BLaER1 treated with 17β-estradiol and CSF1 and Interleukin-3, amounts not matched to agents 10 nM and 100 nM (cell line): ENCODE measurements at regions not wholly inside any gene's neighbourhood (a gene's known extent, or its start where the extent isn't known, plus 50 kb on each side); places are given as distances from the start of the nearest gene placed in this dataset.
A peak's percentile ranks its signal among the peaks of the same experiment; 100 is the strongest.

Experiments used
- H3K27ac ChIP-seq, 11 experiments: shearing (Covaris generic); formaldehyde crosslinking; 2 replicates each; pipeline ENCODE4 v1.8.1; 2022
- H3K27me3 ChIP-seq, 11 experiments: shearing (Covaris generic); formaldehyde crosslinking; 2 replicates each; pipeline ENCODE4 v1.8.1; 2022
- H3K36me3 ChIP-seq, 11 experiments: shearing (Covaris generic); formaldehyde crosslinking; 2 replicates each; pipeline ENCODE4 v1.8.1; 2022
- H3K4me1 ChIP-seq, 10 experiments: shearing (Covaris generic); formaldehyde crosslinking; 2 replicates each; pipeline ENCODE4 v1.8.1; 2022
- H3K4me2 ChIP-seq, 11 experiments: shearing (Covaris generic); formaldehyde crosslinking; 2 replicates each; pipeline ENCODE4 v1.8.1; 2022
- H3K4me3 ChIP-seq, 10 experiments: shearing (Covaris generic); formaldehyde crosslinking; 2 replicates each; pipeline ENCODE4 v1.8.1; 2022
- H3K9ac ChIP-seq, 11 experiments: shearing (Covaris generic); formaldehyde crosslinking; 2 replicates each; pipeline ENCODE4 v1.8.1; 2022
- H3K9me3 ChIP-seq, 11 experiments: shearing (Covaris generic); formaldehyde crosslinking; replicated peaks in 1 of 11; 2 replicates each; pipeline ENCODE4 v1.8.1; 2022
- H4K20me1 ChIP-seq, 11 experiments: shearing (Covaris generic); formaldehyde crosslinking; 2 replicates each; pipeline ENCODE4 v1.8.1; 2022
- Cebpa-rat ChIP-seq, 11 experiments: shearing (Covaris generic); IDR thresholded peaks; 2 replicates each; pipeline ENCODE4 v1.8.1; 2022

DNA sequence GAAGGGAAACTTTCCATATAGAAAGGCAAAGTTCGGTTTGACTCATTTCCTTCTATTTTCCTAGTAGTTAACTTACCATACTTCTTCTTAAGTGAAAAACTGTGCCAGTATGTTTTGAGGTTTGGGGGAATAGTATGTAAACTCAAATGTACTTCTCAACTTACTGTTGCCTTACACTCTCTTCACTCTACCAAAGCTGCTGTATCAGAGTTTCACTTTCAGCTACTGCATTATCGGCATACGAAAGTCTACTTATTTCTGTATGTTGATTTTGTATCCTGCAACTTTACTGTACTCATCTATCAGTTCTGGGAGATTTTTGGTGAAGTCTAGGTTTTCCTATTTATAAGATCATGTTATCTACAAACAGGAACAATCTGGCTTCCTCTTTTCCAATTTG lies 932.7 kb downstream of the FAT4 start:
- no peaks in the 10 kb centered on the region for H3K36me3 ChIP-seq
- H3K9me3 ChIP-seq, result peaks cover 0 to 4% (median 0%) of the 10 kb centered on the region in 11 experiments; a peak in 1 of 22 replicates
- TF ChIP-seq Cebpa-rat (IDR thresholded peaks at IDR 0.05), result no peak
- H3K9ac ChIP-seq, result no peak overlapping the region
- no peaks in the 10 kb centered on the region for H4K20me1 ChIP-seq
- no peaks in the 10 kb centered on the region for H3K4me1 ChIP-seq
- no peak overlapping the region for H3K4me3 ChIP-seq
- H3K27ac ChIP-seq, result no peak overlapping the region
- H3K4me2 ChIP-seq, result no peak overlapping the region
- H3K27me3 ChIP-seq, result no peaks in the 10 kb centered on the region

DNA sequence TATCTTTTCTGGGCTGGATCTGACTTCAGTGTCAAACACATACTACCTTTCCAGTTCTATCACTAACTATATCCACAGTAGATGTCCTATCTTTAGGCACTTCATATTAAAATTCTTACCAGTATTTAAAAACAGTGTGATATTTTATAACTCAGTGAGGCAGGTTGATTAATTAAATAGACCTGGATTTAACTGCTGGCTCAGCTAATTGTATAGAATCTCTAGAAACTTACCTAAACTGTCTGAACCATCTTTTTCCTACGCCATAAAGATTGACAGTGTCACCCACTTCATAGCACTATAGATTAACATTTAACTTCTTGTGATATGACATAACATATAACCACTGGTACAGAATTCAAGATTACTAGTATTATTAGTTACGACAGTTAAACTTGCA lies 935.3 kb downstream of the FAT4 start:
- peaks cover 0 to 4% (median 0%) of the 10 kb centered on the region in 11 experiments; a peak in 1 of 22 replicates for H3K9me3 ChIP-seq
- H3K27me3 ChIP-seq, result no peaks in the 10 kb centered on the region
- H3K4me1 ChIP-seq, result no peaks in the 10 kb centered on the region
- TF ChIP-seq Cebpa-rat (IDR thresholded peaks at IDR 0.05), result no peak
- no peak overlapping the region for H3K4me3 ChIP-seq
- no peak overlapping the region for H3K9ac ChIP-seq
- H4K20me1 ChIP-seq, result no peaks in the 10 kb centered on the region
- H3K4me2 ChIP-seq, result no peak overlapping the region
- H3K36me3 ChIP-seq, result no peaks in the 10 kb centered on the region
- H3K27ac ChIP-seq, result no peak overlapping the region

DNA sequence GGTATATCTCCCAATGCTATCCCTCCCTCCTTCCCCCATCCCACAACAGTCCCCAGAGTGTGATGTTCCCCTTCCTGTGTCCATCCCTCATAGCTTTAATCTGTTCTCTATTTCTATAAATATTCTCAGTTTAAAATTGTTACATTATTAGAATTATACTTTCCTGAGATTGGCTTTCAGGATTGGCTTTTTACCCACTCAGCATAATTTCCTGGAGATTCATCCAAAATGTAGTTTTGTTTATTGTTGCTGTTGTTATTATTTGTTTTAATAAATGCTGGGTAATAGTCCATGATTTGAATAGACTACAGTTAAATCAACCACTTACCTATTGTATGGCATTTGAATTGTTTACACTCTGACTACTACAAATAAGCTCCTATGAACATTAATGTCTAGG lies 936.4 kb downstream of the FAT4 start:
- Histone ChIP-seq H3K9me3 (peaks cover 0 to 4% (median 0%) of the 10 kb centered on the region in 11 experiments; a peak in 1 of 22 replicates), H4K20me1 (no peaks in the 10 kb centered on the region), H3K36me3 (no peaks in the 10 kb centered on the region), H3K9ac (no peak overlapping the region), H3K27ac (no peak overlapping the region), H3K27me3 (no peaks in the 10 kb centered on the region), H3K4me1 (no peaks in the 10 kb centered on the region), H3K4me2 (no peak overlapping the region), H3K4me3 (no peak overlapping the region)
- no peak for TF ChIP-seq Cebpa-rat (IDR thresholded peaks at IDR 0.05)

DNA sequence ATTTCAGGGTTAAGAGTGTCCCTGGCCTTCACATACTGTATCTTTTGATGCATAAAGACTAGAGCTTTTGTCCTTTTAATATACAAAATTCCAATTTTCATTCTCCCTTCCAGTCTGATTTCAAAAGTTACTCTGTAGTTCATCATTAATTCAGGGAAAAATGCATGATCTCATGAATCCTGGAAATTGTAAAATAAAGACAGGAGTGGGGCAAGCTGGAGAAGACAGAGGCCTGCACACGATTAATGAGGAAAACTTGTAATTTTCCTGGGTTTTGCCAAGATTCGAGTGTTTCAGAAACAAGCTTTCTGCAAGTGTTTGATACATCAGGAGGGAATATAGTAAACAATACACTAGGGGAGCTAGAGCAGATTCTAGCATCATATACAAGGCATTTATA lies 947.9 kb downstream of the FAT4 start:
- no peaks in the 10 kb centered on the region for H4K20me1 ChIP-seq
- no peaks in the 10 kb centered on the region for H3K36me3 ChIP-seq
- no peak overlapping the region for H3K4me3 ChIP-seq
- TF ChIP-seq Cebpa-rat (IDR thresholded peaks at IDR 0.05), result no peak
- no peak overlapping the region for H3K4me2 ChIP-seq
- no peaks in the 10 kb centered on the region for H3K9me3 ChIP-seq
- H3K27me3 ChIP-seq, result no peaks in the 10 kb centered on the region
- no peak overlapping the region for H3K9ac ChIP-seq
- H3K4me1 ChIP-seq, result no peaks in the 10 kb centered on the region
- no peak overlapping the region for H3K27ac ChIP-seq

DNA sequence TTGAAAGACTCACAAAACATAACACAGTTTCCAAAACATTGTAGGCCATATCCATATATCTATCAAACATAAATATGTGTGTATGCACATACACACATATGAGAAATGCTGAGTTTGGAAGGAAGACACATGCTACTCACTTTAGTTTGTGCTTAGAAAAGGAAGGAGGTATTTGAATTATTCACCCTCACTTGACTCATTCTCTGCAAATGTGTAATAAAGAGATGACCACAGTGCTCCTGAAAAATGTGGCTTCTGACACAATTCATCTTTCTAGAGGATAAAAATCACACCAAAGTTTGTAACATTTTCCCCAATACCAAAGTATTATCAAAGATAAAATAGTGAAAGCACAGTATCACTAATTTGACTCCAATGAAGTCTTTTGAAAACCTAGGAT lies 950.1 kb downstream of the FAT4 start:
- H3K36me3 ChIP-seq, result no peaks in the 10 kb centered on the region
- no peaks in the 10 kb centered on the region for H3K9me3 ChIP-seq
- no peaks in the 10 kb centered on the region for H3K4me1 ChIP-seq
- H3K4me2 ChIP-seq, result no peak overlapping the region
- no peak for TF ChIP-seq Cebpa-rat (IDR thresholded peaks at IDR 0.05)
- no peak overlapping the region for H3K4me3 ChIP-seq
- no peak overlapping the region for H3K27ac ChIP-seq
- no peaks in the 10 kb centered on the region for H3K27me3 ChIP-seq
- no peak overlapping the region for H3K9ac ChIP-seq
- H4K20me1 ChIP-seq, result no peaks in the 10 kb centered on the region

DNA sequence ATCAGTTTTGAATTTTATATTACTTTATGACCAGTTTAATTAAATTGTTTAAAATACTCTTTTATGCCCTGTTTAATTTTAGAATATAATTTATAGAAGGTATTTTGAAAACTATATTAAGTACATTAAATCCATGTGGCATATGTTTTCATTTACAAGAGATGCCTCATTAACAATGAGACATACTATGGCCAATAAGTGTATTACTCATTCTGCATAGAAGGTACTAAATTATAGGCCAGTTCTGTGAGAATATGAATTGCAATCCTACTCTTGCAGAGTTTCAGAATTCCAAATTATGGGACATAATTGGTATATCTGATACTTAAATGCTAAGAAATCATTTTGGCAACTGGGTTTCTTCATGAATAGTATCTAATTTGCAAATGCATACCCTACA lies 951.1 kb downstream of the FAT4 start:
- Histone ChIP-seq H3K27ac (no peak overlapping the region), H3K9me3 (no peaks in the 10 kb centered on the region; a peak in 1 of 22 replicates), H3K9ac (no peak overlapping the region), H3K27me3 (no peaks in the 10 kb centered on the region), H4K20me1 (no peaks in the 10 kb centered on the region), H3K4me2 (no peak overlapping the region), H3K4me1 (peaks cover 0 to 2% (median 0%) of the 10 kb centered on the region in 10 experiments; a peak in 3 of 20 replicates), H3K36me3 (no peaks in the 10 kb centered on the region), H3K4me3 (no peak overlapping the region)
- no peak for TF ChIP-seq Cebpa-rat (IDR thresholded peaks at IDR 0.05)

DNA sequence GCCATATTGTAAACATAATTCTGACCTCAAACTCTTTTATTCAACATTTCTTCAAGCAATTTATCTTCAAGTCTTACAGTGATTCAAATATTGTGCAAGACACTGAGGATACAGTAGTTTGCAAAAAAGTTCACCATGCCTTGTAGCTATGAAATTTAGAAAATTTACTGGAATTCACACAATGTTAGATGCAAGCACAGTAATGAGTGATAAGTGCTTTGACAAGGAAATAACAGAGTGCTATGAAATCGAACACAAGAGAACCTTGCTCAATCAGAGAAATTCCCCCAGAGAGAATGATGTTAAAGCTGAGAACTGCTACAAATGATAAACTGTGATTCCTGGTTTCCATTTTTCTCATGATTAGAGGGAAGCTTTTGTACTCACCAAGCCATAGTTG lies 952.9 kb downstream of the FAT4 start:
- Histone ChIP-seq H3K4me3 (no peak overlapping the region), H3K27ac (no peak overlapping the region), H3K27me3 (no peaks in the 10 kb centered on the region), H3K4me1 (peaks cover 0 to 8% (median 0%) of the 10 kb centered on the region in 10 experiments; a peak in 5 of 20 replicates), H3K9me3 (no peaks in the 10 kb centered on the region; a peak in 1 of 22 replicates), H3K4me2 (no peak overlapping the region), H3K36me3 (no peaks in the 10 kb centered on the region), H3K9ac (no peak overlapping the region), H4K20me1 (no peaks in the 10 kb centered on the region)
- no peak for TF ChIP-seq Cebpa-rat (IDR thresholded peaks at IDR 0.05)

DNA sequence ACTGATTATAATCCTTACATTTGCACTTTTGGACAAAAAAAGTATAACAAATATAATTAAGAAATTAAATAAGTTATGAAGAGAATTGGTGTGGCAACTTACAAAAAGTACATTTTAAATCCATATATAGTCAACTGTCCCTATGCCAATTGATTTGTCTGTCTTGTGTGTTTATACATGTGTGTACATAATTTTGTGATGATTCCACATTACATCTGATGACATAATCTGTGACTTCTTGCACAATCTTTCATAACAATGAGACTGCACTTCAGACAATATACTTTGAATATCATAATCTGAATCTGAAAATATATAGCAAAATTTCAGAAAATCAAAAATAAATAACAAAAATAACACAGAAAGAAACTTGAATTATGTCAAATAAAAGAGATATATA lies 953.4 kb downstream of the FAT4 start:
- H3K36me3 ChIP-seq, result no peaks in the 10 kb centered on the region
- H3K4me2 ChIP-seq, result no peak overlapping the region
- no peak for TF ChIP-seq Cebpa-rat (IDR thresholded peaks at IDR 0.05)
- H3K9ac ChIP-seq, result no peak overlapping the region
- peaks cover 0 to 8% (median 0%) of the 10 kb centered on the region in 10 experiments; a peak in 5 of 20 replicates for H3K4me1 ChIP-seq
- H3K4me3 ChIP-seq, result no peak overlapping the region
- no peaks in the 10 kb centered on the region for H4K20me1 ChIP-seq
- no peak overlapping the region for H3K27ac ChIP-seq
- no peaks in the 10 kb centered on the region for H3K27me3 ChIP-seq
- no peaks in the 10 kb centered on the region; a peak in 1 of 22 replicates for H3K9me3 ChIP-seq

DNA sequence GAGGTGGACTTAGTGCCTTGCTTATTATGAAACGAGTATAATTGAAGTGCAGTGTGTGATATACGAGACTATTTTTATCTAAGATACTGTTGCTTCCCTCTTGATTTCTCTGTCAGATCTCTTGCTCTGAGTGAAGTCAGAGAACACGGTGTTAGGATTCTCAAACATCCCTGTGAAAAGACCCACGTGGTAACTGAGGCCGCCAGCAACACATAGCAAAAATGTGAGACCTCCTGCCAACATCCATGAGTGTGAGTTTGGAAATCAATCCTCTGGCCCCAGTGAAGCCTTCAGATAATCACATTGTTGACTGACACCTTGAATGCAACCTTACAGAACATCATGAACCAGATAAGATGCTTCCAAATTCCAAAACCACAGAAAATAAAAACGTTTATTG lies 954.4 kb downstream of the FAT4 start:
- Histone ChIP-seq H3K27ac (no peak overlapping the region), H3K9ac (no peak overlapping the region), H3K4me2 (no peak overlapping the region), H3K4me3 (no peak overlapping the region), H3K36me3 (no peaks in the 10 kb centered on the region), H3K4me1 (peaks cover 0 to 8% (median 0%) of the 10 kb centered on the region in 10 experiments; a peak in 5 of 20 replicates), H4K20me1 (no peaks in the 10 kb centered on the region), H3K9me3 (no peaks in the 10 kb centered on the region; a peak in 1 of 22 replicates), H3K27me3 (no peaks in the 10 kb centered on the region)
- no peak for TF ChIP-seq Cebpa-rat (IDR thresholded peaks at IDR 0.05)

DNA sequence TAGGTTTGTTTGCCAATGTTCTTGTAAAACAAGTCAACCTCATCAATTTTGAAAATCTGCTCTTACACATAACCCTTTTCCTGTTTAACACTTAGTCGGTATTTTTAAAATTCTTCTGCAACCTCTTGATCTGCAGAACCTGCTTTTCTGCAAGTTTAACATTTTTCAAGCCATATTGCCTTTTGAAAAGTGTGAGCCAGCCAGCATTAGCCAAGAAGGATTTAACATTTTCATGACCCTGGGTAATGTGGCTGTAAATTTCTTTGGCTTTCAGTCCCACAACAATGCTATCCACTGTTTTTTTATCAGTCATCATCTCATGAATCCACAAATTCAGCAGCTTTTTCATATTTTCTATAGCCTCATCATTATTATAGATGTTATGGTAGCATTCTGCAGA lies 956.5 kb downstream of the FAT4 start:
- Histone ChIP-seq H3K27me3 (no peaks in the 10 kb centered on the region), H4K20me1 (no peaks in the 10 kb centered on the region), H3K36me3 (no peaks in the 10 kb centered on the region), H3K9ac (no peak overlapping the region), H3K4me2 (peak overlapping the region in 4 of 11 experiments; percentile 2 to 26 (median 10); a peak in 2 of 22 replicates), H3K4me1 (peaks cover 0 to 8% (median 0%) of the 10 kb centered on the region in 10 experiments; a peak in 5 of 20 replicates), H3K27ac (no peak overlapping the region), H3K9me3 (no peaks in the 10 kb centered on the region; a peak in 1 of 22 replicates), H3K4me3 (no peak overlapping the region)
- no peak for TF ChIP-seq Cebpa-rat (IDR thresholded peaks at IDR 0.05)
